ENCODE measurements at regions not wholly inside any gene's neighbourhood (a gene's known extent, or its start where the extent isn't known, plus 50 kb on each side); places are given as distances from the start of the nearest gene placed in this dataset.

GRCh38 chr5:158456241-158456640 lies 597.3 kb upstream of the CLINT1 start (continued):
- no peak for TF ChIP-seq BCL3 (IDR thresholded peaks at IDR 0.05; ENCODE audit: borderline replicate concordance, insufficient read depth, low read depth, low read length, poor library complexity, severe bottlenecking)

GRCh38 chr5:158451993-158452672 lies 593.2 kb upstream of the CLINT1 start:
- no peak overlapping the region for H3K4me3 ChIP-seq
- FAIRE-seq (no peak), ATAC-seq (no peak), DNase-seq (ENCODE audit: low read depth, low spot score) (no peak)
- CTCF ChIA-PET: no interaction called here
- 59% methylated on average over 13 of the region's 13 CpGs for WGBS (ENCODE audit: insufficient coverage, insufficient replicate concordance, low lambda C conversion rate, missing lambda C conversion rate)
- H2AFZ ChIP-seq (ENCODE audit: control insufficient read depth, low read depth, low read length): no peak overlapping the region
- SMC1A ChIA-PET (ENCODE audit: uncharacterized antibody, unreplicated experiment): interaction anchor here (0.7 to 1.1 kb wide), 2 partner anchors 14 to 58 kb away, joined by 3 read pairs; no protein-coding TSS in a partner anchor
- intact Hi-C loops (cut with micrococcal nuclease; ENCODE audit: unreplicated experiment): no loop called here
- no peaks in the 10 kb centered on the region for H4K20me1 ChIP-seq (ENCODE audit: control insufficient read depth, insufficient read depth)
- H3K79me2 ChIP-seq (ENCODE audit: control insufficient read depth, insufficient read depth, low read length): no peaks in the 10 kb centered on the region
- no peak overlapping the region for H3K27ac ChIP-seq (ENCODE audit: control insufficient read depth, insufficient read depth)
- H3K9me3 ChIP-seq (replicated peaks; ENCODE audit: control insufficient read depth, insufficient read depth, low read length): no peaks in the 10 kb centered on the region
- no peaks in the 10 kb centered on the region for H3K4me1 ChIP-seq (ENCODE audit: control insufficient read depth, insufficient read depth, low read length)
- RAD21 ChIA-PET (ENCODE audit: unreplicated experiment): no interaction called here
- no peaks in the 10 kb centered on the region for H3K36me3 ChIP-seq (ENCODE audit: control insufficient read depth in 2 of 2, insufficient read depth in 2 of 2, low read length in 1 of 2)
- POLR2A ChIA-PET: no interaction called here
- H3K9ac ChIP-seq (ENCODE audit: control insufficient read depth, insufficient read depth, low read length): no peak overlapping the region
- BruUV-seq (replicated peaks): no TSS peak
- H3K27me3 ChIP-seq (replicated peaks in 1 of 2; ENCODE audit: control insufficient read depth in 2 of 2, insufficient read depth in 2 of 2, low read length in 1 of 2): no peaks in the 10 kb centered on the region
- H3K4me2 ChIP-seq (ENCODE audit: control insufficient read depth, insufficient read depth): no peak overlapping the region
- in situ Hi-C loops (cut with MboI): no loop called here
- TF ChIP-seq MEF2A (IDR thresholded peaks at IDR 0.05; ENCODE audit: insufficient read depth, low read depth, low read length): no peak
- TF ChIP-seq RAD21 (IDR thresholded peaks at IDR 0.05; ENCODE audit: insufficient read depth, low read depth, low read length): no peak
- TF ChIP-seq USF2 (IDR thresholded peaks at IDR 0.05; ENCODE audit: borderline replicate concordance, low read depth, low read length): no peak
- no peak for TF ChIP-seq SREBF1 (IDR thresholded peaks at IDR 0.05; ENCODE audit: low read length)
- TF ChIP-seq SPI1 (IDR thresholded peaks at IDR 0.05; ENCODE audit: borderline replicate concordance, insufficient read depth, low read depth, low read length): no peak
- no peak for TF ChIP-seq SUPT20H (IDR thresholded peaks at IDR 0.05; ENCODE audit: borderline replicate concordance, control insufficient read depth, low read depth, low read length)
- no peak for TF ChIP-seq POLR2AphosphoS2 (IDR thresholded peaks at IDR 0.05; ENCODE audit: low read depth, low read length)
- TF ChIP-seq FOXM1 (IDR thresholded peaks at IDR 0.05; ENCODE audit: low read depth, low read length): no peak
- no peak for TF ChIP-seq HDAC2 (IDR thresholded peaks at IDR 0.05)
- TF ChIP-seq CHD2 (IDR thresholded peaks at IDR 0.05; ENCODE audit: borderline replicate concordance, low read depth, low read length): no peak
- TF ChIP-seq USF1 (IDR thresholded peaks at IDR 0.05; ENCODE audit: borderline replicate concordance, extremely low read length, insufficient read depth, low read depth, low read length): no peak
- TF ChIP-seq FOS (IDR thresholded peaks at IDR 0.05; ENCODE audit: borderline replicate concordance, extremely low read depth, insufficient read length): no peak
- no peak for TF ChIP-seq SMAD5 (IDR thresholded peaks at IDR 0.05; ENCODE audit: low read depth)
- no peak for TF ChIP-seq NFYB (IDR thresholded peaks at IDR 0.05; ENCODE audit: insufficient read depth, low read depth, low read length)
- no peak for TF ChIP-seq ZZZ3 (IDR thresholded peaks at IDR 0.05; ENCODE audit: control insufficient read depth, insufficient read length, low read depth)
